K562 (cell line): ENCODE measurements at regions not wholly inside any gene's neighbourhood (a gene's known extent, or its start where the extent isn't known, plus 50 kb on each side); places are given as distances from the start of the nearest gene placed in this dataset.

ENCODE experiments used
- CEBPG ChIP-seq, 3 experiments: fragments of 200-800 bp in 1 of 3; sonication (Bioruptor generic) in 1 of 3; sonication (generic) in 1 of 3; formaldehyde crosslinking in 1 of 3; IDR thresholded peaks in 2 of 3; conservative IDR thresholded peaks in 1 of 3; 2 replicates each; pipeline versions ENCODE4 v1.6.1 to v1.8.0; 2016 to 2022; ENCODE audit warnings: missing compliant biosample characterization in 2 of 3, missing genetic modification characterization in 2 of 3, mild to moderate bottlenecking in 1 of 3, missing genetic modification reagents in 1 of 3
- CREB3 ChIP-seq: fragments of 450-650 bp; conservative IDR thresholded peaks from 2 replicates; pipeline ENCODE4 v1.6.1; 2016; ENCODE audit warnings: missing genetic modification characterization, low read depth, mild to moderate bottlenecking, missing compliant biosample characterization, moderate library complexity
- CREM ChIP-seq: IDR thresholded peaks from 2 replicates; pipeline ENCODE4 v1.6.1; 2014; ENCODE audit warnings: antibody characterized with exemption, low read depth
- CTCF ChIP-seq, 3 experiments: IDR thresholded peaks in 2 of 3; conservative IDR thresholded peaks in 1 of 3; 2 replicates each; pipeline ENCODE4 v1.5.1; 2011 to 2012; ENCODE audit warnings: low read length in 3 of 3, mild to moderate bottlenecking in 3 of 3, control low read depth in 2 of 3, improper control_type of control experiment in 1 of 3, inconsistent platforms in 1 of 3, low read depth in 1 of 3, mixed read lengths in 1 of 3, moderate library complexity in 1 of 3; ENCODE audit not compliant: insufficient read depth in 2 of 3
- HDAC1 ChIP-seq, 2 experiments: fragments of 450-650 bp; IDR thresholded peaks; 2 replicates each; pipeline ENCODE4 v1.6.1; 2016 to 2017; ENCODE audit warnings: inconsistent platforms in 1 of 2, mild to moderate bottlenecking in 1 of 2, moderate library complexity in 1 of 2
- HDAC2 ChIP-seq: fragments of 450-650 bp; IDR thresholded peaks from 2 replicates; pipeline ENCODE4 v1.6.1; 2016; ENCODE audit warnings: mild to moderate bottlenecking
- HDAC8 ChIP-seq: fragments of 450-650 bp; IDR thresholded peaks from 2 replicates; pipeline ENCODE4 v1.6.1; 2016; ENCODE audit warnings: mild to moderate bottlenecking, missing genetic modification characterization, moderate library complexity, missing compliant biosample characterization
- KDM2B ChIP-seq: fragments of 250-450 bp; sonication (Bioruptor Pico); IDR thresholded peaks from 2 replicates; pipeline ENCODE4 v1.8.0; 2021; ENCODE audit warnings: mild to moderate bottlenecking, moderate library complexity
- L3MBTL2 ChIP-seq: fragments of 450-650 bp; IDR thresholded peaks from 2 replicates; pipeline ENCODE4 v1.6.1; 2016; ENCODE audit warnings: mild to moderate bottlenecking, moderate library complexity
- MNT ChIP-seq, 2 experiments: fragments of 450-650 bp; conservative IDR thresholded peaks; 2 replicates each; pipeline ENCODE4 v1.6.1; 2017; ENCODE audit warnings: mild to moderate bottlenecking in 2 of 2, moderate library complexity in 2 of 2
- NONO ChIP-seq, 2 experiments: fragments of 200-400 bp in 1 of 2; fragments of 450-650 bp in 1 of 2; formaldehyde crosslinking in 1 of 2; IDR thresholded peaks; 2 replicates each; pipeline ENCODE4 v1.6.1; 2017; ENCODE audit warnings: low read depth in 2 of 2, mild to moderate bottlenecking in 2 of 2, moderate library complexity in 2 of 2, low read length in 1 of 2
- NRF1 ChIP-seq, 2 experiments: fragments of 450-650 bp; IDR thresholded peaks in 1 of 2; conservative IDR thresholded peaks in 1 of 2; 2 replicates each; pipeline ENCODE4 v1.6.1; 2014; ENCODE audit warnings: mild to moderate bottlenecking in 2 of 2
- SPI1 ChIP-seq: IDR thresholded peaks from 2 replicates; pipeline ENCODE4 v1.6.1; 2011; ENCODE audit warnings: low read depth, low read length, control low read depth, borderline replicate concordance
- STAT6 ChIP-seq: sonication (generic); formaldehyde crosslinking; IDR thresholded peaks from 2 replicates; pipeline ENCODE4 v1.8.1; 2023; ENCODE audit warnings: mild to moderate bottlenecking, missing genetic modification reagents
- TCF7L2 ChIP-seq: fragments of 150-350 bp; IDR thresholded peaks from 2 replicates; pipeline ENCODE4 v1.6.1; 2016; ENCODE audit warnings: low read depth, mild to moderate bottlenecking, low read length, moderate library complexity
- USF1 ChIP-seq: sonication (generic); formaldehyde crosslinking; IDR thresholded peaks from 2 replicates; pipeline ENCODE4 v1.9.0; 2022; ENCODE audit warnings: mild to moderate bottlenecking, missing genetic modification reagents
- ZBTB17 ChIP-seq: fragments of 450-650 bp; formaldehyde crosslinking; IDR thresholded peaks from 2 replicates; pipeline ENCODE4 v1.4.0; 2020; ENCODE audit warnings: mild to moderate bottlenecking
- ZNF174 ChIP-seq: fragments of 250-450 bp; sonication (Bioruptor Pico); IDR thresholded peaks from 2 replicates; pipeline ENCODE4 v1.4.0; 2020; ENCODE audit warnings: mild to moderate bottlenecking

- TF ChIP-seq STAT6 (CRISPR knock-in tag), result peak; percentile 39; the same call in 1 of the 2 replicates
- TF ChIP-seq KDM2B, result no peak
- peak; percentile 26; the same call in 1 of the 2 replicates for TF ChIP-seq USF1 (CRISPR knock-in tag)
- no peak for TF ChIP-seq ZNF174
- TF ChIP-seq CREB3 (tag), result no peak
- TF ChIP-seq TCF7L2, result peak; percentile 48; the same call in 1 of the 2 replicates
- TF ChIP-seq CTCF (IDR thresholded peaks at IDR 0.05 in 2 of 3, conservative IDR thresholded peaks at IDR 0.05 in 1 of 3; ENCODE audit: insufficient read depth in 2 of 3, low read depth in 1 of 3, low read length in 3 of 3), result peak; percentile 67 to 84 (median 74)
- TF ChIP-seq MNT (conservative IDR thresholded peaks at IDR 0.05), result no peak
- TF ChIP-seq CEBPG (CRISPR knock-in tag; IDR thresholded peaks at IDR 0.05), result no peak
- no peak for TF ChIP-seq CEBPG (tag; conservative IDR thresholded peaks at IDR 0.05 in 1 of 2, IDR thresholded peaks at IDR 0.05 in 1 of 2)
- TF ChIP-seq ZBTB17 (CRISPR knock-in tag), result no peak
- peak; percentile 47; the same call in 1 of the 2 replicates for TF ChIP-seq SPI1
- TF ChIP-seq NONO (IDR thresholded peaks at IDR 0.05; ENCODE audit: low read depth in 2 of 2, low read length in 1 of 2), result peak in 1 of 2 experiments; percentile 94; a peak in 2 of 4 replicates
- no peak for TF ChIP-seq HDAC1 (IDR thresholded peaks at IDR 0.05)
- TF ChIP-seq HDAC2, result no peak
- no peak for TF ChIP-seq HDAC8 (tag)
- TF ChIP-seq L3MBTL2, result 0 out of 2 replicates have a peak, but pooled peaks have one; percentile 11
- TF ChIP-seq CREM, result peak; percentile 14; the same call in 1 of the 2 replicates
- peak; percentile 49 to 59; a peak in 3 of 4 replicates for TF ChIP-seq NRF1 (conservative IDR thresholded peaks at IDR 0.05 in 1 of 2, IDR thresholded peaks at IDR 0.05 in 1 of 2)
These were observed 112.0 kb upstream of the SMURF2 start (continued) for GRCh38 chr17:64773836-64774761.
